Suprapubic skin (tissue), 3 donors: ENCODE measurements at regions not wholly inside any gene's neighbourhood (a gene's known extent, or its start where the extent isn't known, plus 50 kb on each side); places are given as distances from the start of the nearest gene placed in this dataset.
"Not testable (repeated sequence)": the region's sequence is repeated elsewhere in the genome, so short reads cannot be mapped to it uniquely, and the experiment has no call there.

Source experiments
- CTCF ChIP-seq, 2 donors: fragments of 200-600 bp in 1 of 2; fragments of 450-650 bp in 1 of 2; sonication (generic) in 1 of 2; IDR thresholded peaks; one replicate each; pipeline ENCODE4 v1.5.1; 2016 to 2019; ENCODE audit warnings: antibody characterized with exemption in 2 of 2, mild to moderate bottlenecking in 1 of 2, moderate library complexity in 1 of 2
- EP300 ChIP-seq: sonication (generic); formaldehyde crosslinking; IDR thresholded peaks from one replicate; pipeline ENCODE4 v1.6.1; 2017; ENCODE audit warnings: antibody characterized with exemption
- POLR2A ChIP-seq, 2 donors: fragments of 450-650 bp; IDR thresholded peaks; one replicate each; pipeline ENCODE4 v1.6.1; 2017; ENCODE audit warnings: antibody characterized with exemption in 2 of 2, mild to moderate bottlenecking in 2 of 2, moderate library complexity in 2 of 2

GRCh38 chr10:32208005-32208404, 139.0 kb downstream of the EPC1 start:
- TF ChIP-seq EP300; CTCF (IDR thresholded peaks at IDR 0.05); POLR2A (IDR thresholded peaks at IDR 0.05): not testable (repeated sequence)
